GM12878 (cell line): ENCODE measurements at regions not wholly inside any gene's neighbourhood (a gene's known extent, or its start where the extent isn't known, plus 50 kb on each side); places are given as distances from the start of the nearest gene placed in this dataset.

Experiments used
- ATAC-seq: fragments of 200-7000 bp; cut with Tn5 transposase; 3 replicates; pipeline ENCODE4 v1.9.1; 2020; ENCODE audit warnings: mild to moderate bottlenecking, moderate library complexity
- BruUV-seq: library from RNA; stranded (reverse); fragments of 400-500 nt; replicated peaks from 2 replicates; lab custom pipeline; 2021; lab: Mats Ljungman, UMichigan
- CTCF ChIA-PET: fragments of 300-600 bp; sonication (Branson Sonifier 250); formaldehyde crosslinking; extraction: SDS; loops from one replicate; lab custom pipeline; 2021; ENCODE audit warnings: inconsistent platforms; lab: Yijun Ruan, JAX
- POLR2A ChIA-PET: fragments of 350-600 bp; formaldehyde crosslinking; extraction: SDS; loops from one replicate; lab custom pipeline; 2021; ENCODE audit warnings: inconsistent platforms; lab: Charles Lee
- RAD21 ChIA-PET: fragments of 300-600 bp; sonication (Branson Sonifier 250); formaldehyde crosslinking; loops from one replicate; lab custom pipeline; 2023; ENCODE audit warnings: antibody characterized with exemption; ENCODE audit not compliant: unreplicated experiment; lab: Charles Lee
- SMC1A ChIA-PET: fragments of 300-600 bp; sonication (Branson Sonifier 250); formaldehyde crosslinking; loops from one replicate; lab custom pipeline; 2023; ENCODE audit not compliant: unreplicated experiment, uncharacterized antibody; lab: Charles Lee
- DNase-seq: peaks from one replicate; pipeline ENCODE4 v3.0.0-alpha.2; 2011; ENCODE audit warnings: low read depth, low spot score
- FAIRE-seq: peaks from 3 replicates; lab custom pipeline; 2011; peaks lifted over from hg19 to GRCh38; lab: Jason Lieb, UNC
- H2AFZ ChIP-seq: 2 replicates; pipeline ENCODE4 v1.6.0; 2011; ENCODE audit warnings: low read depth, low read length, control low read depth; ENCODE audit not compliant: control insufficient read depth
- H3K27ac ChIP-seq: 2 replicates; pipeline ENCODE4 v1.5.1; 2011; ENCODE audit warnings: control low read depth; ENCODE audit not compliant: control insufficient read depth, insufficient read depth
- H3K27me3 ChIP-seq, 2 experiments: replicated peaks in 1 of 2; 2 replicates each; pipeline versions ENCODE4 v1.6.0 to v1.6.1; 2011; ENCODE audit warnings: low read length in 1 of 2; ENCODE audit not compliant: control insufficient read depth in 2 of 2, insufficient read depth in 2 of 2
- H3K36me3 ChIP-seq, 2 experiments: 2 replicates each; pipeline ENCODE4 v1.5.1; 2011; ENCODE audit warnings: low read length in 1 of 2; ENCODE audit not compliant: control insufficient read depth in 2 of 2, insufficient read depth in 2 of 2
- H3K4me1 ChIP-seq: 2 replicates; pipeline ENCODE4 v1.6.1; 2011; ENCODE audit warnings: mild to moderate bottlenecking, low read length, moderate library complexity, mixed read lengths; ENCODE audit not compliant: control insufficient read depth, insufficient read depth
- H3K4me2 ChIP-seq: 2 replicates; pipeline ENCODE4 v1.6.0; 2011; ENCODE audit warnings: control low read depth; ENCODE audit not compliant: control insufficient read depth, insufficient read depth
- H3K4me3 ChIP-seq: fragments of 200-600 bp; sonication (generic); 2 replicates; pipeline ENCODE4 v1.5.1; 2016
- H3K79me2 ChIP-seq: 2 replicates; pipeline ENCODE4 v1.6.0; 2011; ENCODE audit warnings: low read length; ENCODE audit not compliant: control insufficient read depth, insufficient read depth
- H3K9ac ChIP-seq: 2 replicates; pipeline ENCODE4 v1.8.0; 2011; ENCODE audit warnings: low read length, control low read depth, mixed read lengths; ENCODE audit not compliant: control insufficient read depth, insufficient read depth
- H3K9me3 ChIP-seq: replicated peaks from 3 replicates; pipeline ENCODE4 v1.5.1; 2011; ENCODE audit warnings: mild to moderate bottlenecking, low read length; ENCODE audit not compliant: control insufficient read depth, insufficient read depth
- H4K20me1 ChIP-seq: 2 replicates; pipeline ENCODE4 v1.6.0; 2011; ENCODE audit not compliant: control insufficient read depth, insufficient read depth
- ASH2L ChIP-seq: fragments of 300-600, 200-600 bp; sonication (generic); IDR thresholded peaks from 2 replicates; pipeline ENCODE4 v1.6.1; 2017; ENCODE audit warnings: low read depth, mild to moderate bottlenecking, borderline replicate concordance
- ATF7 ChIP-seq: fragments of 450-650 bp; IDR thresholded peaks from 2 replicates; pipeline ENCODE4 v1.6.1; 2016; ENCODE audit warnings: low read depth, mild to moderate bottlenecking
- BRCA1 ChIP-seq: IDR thresholded peaks from 2 replicates; pipeline ENCODE4 v1.6.1; 2011; ENCODE audit warnings: low read depth, low read length, improper control_type of control experiment
- DPF2 ChIP-seq: fragments of 450-650 bp; IDR thresholded peaks from 2 replicates; pipeline ENCODE4 v1.6.1; 2017; ENCODE audit warnings: mild to moderate bottlenecking
- E2F8 ChIP-seq: fragments of 450-650 bp; IDR thresholded peaks from 2 replicates; pipeline ENCODE4 v1.6.1; 2018; ENCODE audit warnings: mild to moderate bottlenecking, low read depth, moderate library complexity; ENCODE audit not compliant: partially characterized antibody
- FOS ChIP-seq: IDR thresholded peaks from 3 replicates; pipeline ENCODE4 v1.6.1; 2011; ENCODE audit warnings: borderline replicate concordance; ENCODE audit not compliant: insufficient read length; ENCODE audit errors: extremely low read depth
- IKZF2 ChIP-seq, 2 experiments: fragments of 450-650 bp; IDR thresholded peaks; 2 replicates each; pipeline ENCODE4 v1.6.1; 2017; ENCODE audit warnings: mild to moderate bottlenecking in 2 of 2, moderate library complexity in 2 of 2
- JUNB ChIP-seq: IDR thresholded peaks from 2 replicates; pipeline ENCODE4 v1.6.1; 2016; ENCODE audit warnings: antibody characterized with exemption, mild to moderate bottlenecking
- MLLT1 ChIP-seq: fragments of 450-650 bp; IDR thresholded peaks from 2 replicates; pipeline ENCODE4 v1.6.1; 2016; ENCODE audit warnings: mild to moderate bottlenecking
- MXI1 ChIP-seq: fragments of 150-350 bp; IDR thresholded peaks from 2 replicates; pipeline ENCODE4 v1.6.1; 2011; ENCODE audit warnings: low read depth, mild to moderate bottlenecking, inconsistent platforms, low read length, improper control_type of control experiment
- NFYA ChIP-seq: IDR thresholded peaks from 2 replicates; pipeline ENCODE4 v1.6.1; 2011; ENCODE audit warnings: low read depth, mild to moderate bottlenecking, low read length, improper control_type of control experiment, borderline replicate concordance
- NR2F1 ChIP-seq: fragments of 450-650 bp; conservative IDR thresholded peaks from 2 replicates; pipeline ENCODE4 v1.6.1; 2017; ENCODE audit warnings: mild to moderate bottlenecking
- PML ChIP-seq: IDR thresholded peaks from 2 replicates; pipeline ENCODE4 v1.6.1; 2012; ENCODE audit warnings: low read length, inconsistent platforms
- YY1 ChIP-seq: IDR thresholded peaks from 2 replicates; pipeline ENCODE4 v1.6.1; 2011; ENCODE audit warnings: low read depth, mild to moderate bottlenecking, low read length
- ZBED1 ChIP-seq: IDR thresholded peaks from 2 replicates; pipeline ENCODE4 v1.6.1; 2016; ENCODE audit warnings: borderline replicate concordance
- WGBS: methylation state at CpG from one replicate; pipeline ENCODE4 v1.1.6; 2016; ENCODE audit warnings: low lambda C conversion rate; ENCODE audit not compliant: insufficient replicate concordance, insufficient coverage; ENCODE audit errors: missing lambda C conversion rate; 5-methylcytosine and 5-hydroxymethylcytosine counted together
- in situ Hi-C: fragments of 300-500 bp; cut with MboI; formaldehyde crosslinking; loops from 9 replicates; pipeline ENCODE4 v1.14.3; 2018; ENCODE audit warnings: mixed read lengths
- intact Hi-C: fragments of 100-400 bp; cut with micrococcal nuclease; formaldehyde crosslinking; loops from one replicate; pipeline ENCODE4 v1.14.2; 2022; ENCODE audit not compliant: unreplicated experiment

GRCh38 chr2:103252781-103253180 is 490.9 kb downstream of the TMEM182 start:
- in situ Hi-C loops = no loop called here
- TF ChIP-seq NR2F1 (no peak), JUNB (no peak), ATF7 (no peak), BRCA1 (no peak), YY1 (no peak), ZBED1 (no peak), FOS (no peak)
- TF ChIP-seq, all 136 proteins: peak for 0
- DNase-seq (no peak), ATAC-seq (no peak), FAIRE-seq (no peak)
- Histone ChIP-seq H3K4me2 (no peak overlapping the region), H3K4me1 (no peaks in the 10 kb centered on the region), H3K36me3 (no peaks in the 10 kb centered on the region), H3K27ac (no peak overlapping the region), H3K9ac (no peak overlapping the region), H3K4me3 (no peak overlapping the region), H3K27me3 (no peaks in the 10 kb centered on the region), H3K9me3 (no peaks in the 10 kb centered on the region), H4K20me1 (no peaks in the 10 kb centered on the region), H2AFZ (no peak overlapping the region), H3K79me2 (no peaks in the 10 kb centered on the region)
- WGBS = 33% methylated on average over 3 of the region's 3 CpGs
- POLR2A ChIA-PET = no interaction called here
- intact Hi-C loops = loop anchor here (1.0 kb wide), 1 partner anchor 13 kb away; no protein-coding TSS in a partner anchor
- CTCF ChIA-PET = no interaction called here
- no TSS peak for BruUV-seq
- RAD21 ChIA-PET = no interaction called here
- SMC1A ChIA-PET = no interaction called here

DNA sequence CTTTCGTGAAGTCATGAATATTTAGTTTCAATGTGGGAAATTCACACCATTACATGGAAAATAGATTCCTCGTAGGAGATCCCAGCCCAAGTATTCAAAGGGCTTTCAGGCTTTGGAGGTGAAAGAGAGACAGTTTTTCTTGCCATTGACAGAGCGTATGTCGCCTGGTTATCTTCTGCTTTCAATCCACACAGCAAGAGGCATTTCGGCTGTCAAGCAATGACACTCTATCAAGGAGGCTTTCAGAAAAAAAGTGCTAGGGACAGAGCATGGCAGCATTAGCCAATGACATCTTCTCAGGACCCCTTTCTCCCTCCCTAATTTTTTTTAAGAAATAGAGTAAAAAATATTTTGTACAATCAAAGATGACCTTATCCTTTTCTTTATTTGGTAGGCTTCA is 492.8 kb downstream of the TMEM182 start:
- no peak for ATAC-seq
- H3K36me3 ChIP-seq = no peaks in the 10 kb centered on the region
- DNase-seq = no peak
- ChIA-PET POLR2A (no interaction called here), RAD21 (no interaction called here), SMC1A (no interaction called here)
- intact Hi-C loops = no loop called here
- WGBS = 35% methylated on average over 5 of the region's 5 CpGs
- no peaks in the 10 kb centered on the region for H4K20me1 ChIP-seq
- no peak overlapping the region for H3K4me2 ChIP-seq
- BruUV-seq = no TSS peak
- TF ChIP-seq MLLT1 (no peak), PML (no peak), FOS (no peak), E2F8 (no peak), DPF2 (no peak), NFYA (no peak), MXI1 (no peak), IKZF2 (IDR thresholded peaks at IDR 0.05) (no peak), ASH2L (no peak)
- TF ChIP-seq, all 136 proteins: peak for 0
- Histone ChIP-seq H3K79me2 (no peaks in the 10 kb centered on the region), H3K4me3 (no peak overlapping the region), H3K4me1 (no peaks in the 10 kb centered on the region), H2AFZ (no peak overlapping the region), H3K27me3 (no peaks in the 10 kb centered on the region), H3K9ac (no peak overlapping the region), H3K27ac (no peak overlapping the region), H3K9me3 (no peaks in the 10 kb centered on the region)
- no peak for FAIRE-seq
- in situ Hi-C loops = no loop called here
- CTCF ChIA-PET = interaction anchor here (0.9 kb wide), 1 partner anchor 14 kb away, joined by 3 read pairs; no protein-coding TSS in a partner anchor
